AG04450 (cell line): ENCODE measurements at regions not wholly inside any gene's neighbourhood (a gene's known extent, or its start where the extent isn't known, plus 50 kb on each side); places are given as distances from the start of the nearest gene placed in this dataset.
A peak's percentile ranks its signal among the peaks of the same experiment; 100 is the strongest.

Experiments used
- CTCF ChIA-PET: fragments of 300-600, 350-600 bp; formaldehyde crosslinking; extraction: SDS; loops from one replicate; lab custom pipeline; 2022; ENCODE audit warnings: antibody characterized with exemption, inconsistent platforms; lab: Charles Lee
- POLR2A ChIA-PET: fragments of 350-600 bp; formaldehyde crosslinking; extraction: SDS; loops from one replicate; lab custom pipeline; 2021; ENCODE audit warnings: antibody characterized with exemption, inconsistent platforms; lab: Yijun Ruan, JAX
- DNase-seq: peaks from one replicate; pipeline ENCODE4 v3.0.0-alpha.2; 2011; ENCODE audit warnings: low read depth, low spot score
- H3K27ac ChIP-seq: one replicate; pipeline ENCODE4 v1.5.1; 2012; ENCODE audit warnings: low read depth, low read length, control low read depth
- H3K27me3 ChIP-seq: one replicate; pipeline ENCODE4 v1.6.0; 2012; ENCODE audit warnings: low read length; ENCODE audit not compliant: control insufficient read depth, insufficient read depth
- H3K4me3 ChIP-seq: 2 replicates; pipeline ENCODE4 v1.5.1; 2011; ENCODE audit warnings: mild to moderate bottlenecking, low read depth, low read length, control low read depth
- H3K9me3 ChIP-seq: 2 replicates; pipeline ENCODE4 v1.5.1; 2012; ENCODE audit warnings: low read length; ENCODE audit not compliant: control insufficient read depth, insufficient read depth
- TF ChIP-seq, protein P1 (sequence below): IDR thresholded peaks from 2 replicates; pipeline ENCODE4 v1.5.1; 2011; ENCODE audit warnings: low read depth, low read length, control low read depth, inconsistent platforms

DNA sequence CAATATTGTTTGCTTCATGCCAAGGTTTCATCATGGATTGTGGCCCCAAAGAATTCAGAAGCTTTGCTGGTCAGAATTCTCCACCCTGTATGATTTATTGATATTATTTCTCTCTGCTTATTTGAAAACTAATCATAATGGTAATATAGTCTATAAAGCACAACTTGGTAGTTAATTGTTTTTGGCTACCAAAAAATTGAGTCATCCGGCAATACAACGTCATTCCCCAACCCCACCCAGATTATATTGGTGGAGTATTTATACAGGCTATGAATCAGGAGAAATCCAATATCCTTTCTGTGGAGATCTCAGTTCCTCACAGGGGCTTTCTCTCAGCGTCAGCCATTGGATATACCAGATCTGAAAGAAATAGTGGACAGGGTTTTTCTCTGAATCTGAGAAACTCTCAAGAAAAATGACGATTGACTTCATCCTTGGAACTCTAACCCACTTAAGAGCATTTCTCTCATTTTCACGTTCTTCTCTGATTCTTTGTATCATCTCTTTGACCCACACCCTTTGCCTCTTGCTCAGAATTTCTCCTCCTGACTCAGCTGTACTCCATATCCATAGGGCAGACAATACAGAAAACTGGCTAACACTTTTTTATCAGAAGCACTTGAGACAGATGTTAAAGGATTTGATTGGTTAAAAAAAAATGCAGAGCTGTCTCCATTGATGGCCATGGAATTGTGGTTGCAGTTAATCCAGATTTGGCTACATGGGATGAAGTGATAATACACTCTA, 1055.8 kb upstream of the CADM2 start:
- POLR2A ChIA-PET = no interaction called here
- CTCF ChIA-PET = no interaction called here
- DNase-seq = no peak

GRCh38 chr3:83913381-83913780, 1045.4 kb upstream of the CADM2 start:
- TF ChIP-seq, protein P1, sequence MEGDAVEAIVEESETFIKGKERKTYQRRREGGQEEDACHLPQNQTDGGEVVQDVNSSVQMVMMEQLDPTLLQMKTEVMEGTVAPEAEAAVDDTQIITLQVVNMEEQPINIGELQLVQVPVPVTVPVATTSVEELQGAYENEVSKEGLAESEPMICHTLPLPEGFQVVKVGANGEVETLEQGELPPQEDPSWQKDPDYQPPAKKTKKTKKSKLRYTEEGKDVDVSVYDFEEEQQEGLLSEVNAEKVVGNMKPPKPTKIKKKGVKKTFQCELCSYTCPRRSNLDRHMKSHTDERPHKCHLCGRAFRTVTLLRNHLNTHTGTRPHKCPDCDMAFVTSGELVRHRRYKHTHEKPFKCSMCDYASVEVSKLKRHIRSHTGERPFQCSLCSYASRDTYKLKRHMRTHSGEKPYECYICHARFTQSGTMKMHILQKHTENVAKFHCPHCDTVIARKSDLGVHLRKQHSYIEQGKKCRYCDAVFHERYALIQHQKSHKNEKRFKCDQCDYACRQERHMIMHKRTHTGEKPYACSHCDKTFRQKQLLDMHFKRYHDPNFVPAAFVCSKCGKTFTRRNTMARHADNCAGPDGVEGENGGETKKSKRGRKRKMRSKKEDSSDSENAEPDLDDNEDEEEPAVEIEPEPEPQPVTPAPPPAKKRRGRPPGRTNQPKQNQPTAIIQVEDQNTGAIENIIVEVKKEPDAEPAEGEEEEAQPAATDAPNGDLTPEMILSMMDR = no peak
- ChIA-PET POLR2A (no interaction called here), CTCF (no interaction called here)

More for the DNA sequence above, 1055.8 kb upstream of the CADM2 start:
- Histone ChIP-seq H3K27me3 (no peaks in the 10 kb centered on the region), H3K4me3 (no peak overlapping the region), H3K27ac (no peak overlapping the region), H3K9me3 (no peaks in the 10 kb centered on the region)
- TF ChIP-seq, protein P1 = no peak

GRCh38 chr3:83926291-83926690, 1032.5 kb upstream of the CADM2 start:
- TF ChIP-seq, protein P1 = no peak
- POLR2A ChIA-PET = no interaction called here
- no peak for DNase-seq
- Histone ChIP-seq H3K27me3 (no peaks in the 10 kb centered on the region), H3K9me3 (peaks cover 15% of the 10 kb centered on the region; the same call in 1 of the 2 replicates), H3K4me3 (no peak overlapping the region), H3K27ac (no peak overlapping the region)
- CTCF ChIA-PET = no interaction called here

More at GRCh38 chr3:83913381-83913780, 1045.4 kb upstream of the CADM2 start:
- Histone ChIP-seq H3K9me3 (peaks cover 4% of the 10 kb centered on the region; the same call in 1 of the 2 replicates), H3K27ac (no peak overlapping the region), H3K4me3 (no peak overlapping the region), H3K27me3 (no peaks in the 10 kb centered on the region)
- DNase-seq = no peak

DNA sequence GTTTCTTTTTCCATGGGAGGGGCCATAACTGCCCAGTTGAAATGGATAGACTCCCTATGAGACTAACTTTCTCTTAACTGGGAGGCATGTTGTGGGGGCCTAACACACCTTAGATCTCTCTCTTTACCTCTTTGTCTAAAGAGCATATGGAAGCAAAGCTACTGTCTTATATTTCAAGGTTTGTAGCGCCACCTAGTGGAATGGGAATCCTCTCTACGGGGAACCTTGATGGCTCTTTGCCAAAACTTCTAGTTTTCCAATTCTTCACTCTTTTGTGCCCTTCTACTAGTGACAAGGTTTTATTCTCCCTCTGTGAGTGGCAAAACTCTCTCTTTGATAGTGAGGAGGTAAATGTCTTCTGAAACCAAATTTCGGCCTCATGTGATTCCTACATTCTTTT, 1030.4 kb upstream of the CADM2 start:
- DNase-seq = no peak
- ChIA-PET CTCF (interaction anchor here (0.6 kb wide), 1 partner anchor 1321 kb away, joined by 4 read pairs; no protein-coding TSS in a partner anchor), POLR2A (no interaction called here)
- Histone ChIP-seq H3K27ac (no peak overlapping the region), H3K4me3 (no peak overlapping the region), H3K27me3 (no peaks in the 10 kb centered on the region), H3K9me3 (peaks cover 15% of the 10 kb centered on the region; the same call in 1 of the 2 replicates)
- TF ChIP-seq, protein P1 = peak; percentile 20

DNA sequence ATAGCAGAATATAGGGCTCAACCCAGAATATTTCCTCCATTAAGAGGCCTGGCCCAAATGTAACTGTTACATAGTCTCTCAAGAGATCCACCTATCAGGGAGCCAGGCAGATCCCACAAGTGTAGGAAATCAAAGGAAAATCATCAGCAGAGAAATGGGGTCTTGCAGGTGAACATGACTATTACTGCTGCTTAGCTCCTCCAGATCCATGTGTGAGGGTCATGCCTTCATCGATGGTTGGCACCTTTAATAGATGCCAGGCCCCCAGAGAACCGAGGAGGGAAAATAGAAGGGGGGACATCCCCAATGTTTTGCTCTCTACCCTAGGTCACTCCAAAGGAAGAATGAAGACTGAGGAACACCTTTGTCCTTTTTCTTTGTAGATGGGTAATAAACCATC, 1029.9 kb upstream of the CADM2 start:
- no peak overlapping the region for H3K27ac ChIP-seq
- no peak overlapping the region for H3K4me3 ChIP-seq
- TF ChIP-seq, protein P1 = no peak
- ChIA-PET POLR2A (no interaction called here), CTCF (interaction anchor here (0.6 kb wide), 1 partner anchor 1320 kb away, joined by 4 read pairs; no protein-coding TSS in a partner anchor)
- peaks cover 15% of the 10 kb centered on the region; the same call in 1 of the 2 replicates for H3K9me3 ChIP-seq
- no peaks in the 10 kb centered on the region for H3K27me3 ChIP-seq
- no peak for DNase-seq
